SK-N-SH (cell line): ENCODE measurements at regions not wholly inside any gene's neighbourhood (a gene's known extent, or its start where the extent isn't known, plus 50 kb on each side); places are given as distances from the start of the nearest gene placed in this dataset.
"Not testable (repeated sequence)": the region's sequence is repeated elsewhere in the genome, so short reads cannot be mapped to it uniquely, and the experiment has no call there.

Experiments used
- CTCF ChIA-PET: fragments of 300-600, 350-600 bp; formaldehyde crosslinking; extraction: SDS; loops from one replicate; lab custom pipeline; 2021; lab: Yijun Ruan, JAX
- POLR2A ChIA-PET: fragments of 350-600 bp; sonication (Branson Sonifier 250); formaldehyde crosslinking; extraction: SDS; loops from one replicate; lab custom pipeline; 2020; ENCODE audit warnings: antibody characterized with exemption, inconsistent platforms; lab: Yijun Ruan, JAX
- DNase-seq: peaks from one replicate; pipeline ENCODE4 v3.0.0; 2012
- H2AFZ ChIP-seq: fragments of 200-600 bp; sonication (generic); 2 replicates; pipeline ENCODE4 v1.8.1; 2016; ENCODE audit warnings: antibody characterized with exemption, mild to moderate bottlenecking, low read depth
- H3F3A ChIP-seq: fragments of 200-600 bp; sonication (generic); replicated peaks from 2 replicates; pipeline ENCODE3; 2016; ENCODE audit warnings: antibody characterized with exemption, mild to moderate bottlenecking; ENCODE audit not compliant: insufficient read depth
- H3K27ac ChIP-seq, 2 experiments: fragments of 200-500 bp in 1 of 2; fragments of 200-600 bp in 1 of 2; sonication (Bioruptor generic) in 1 of 2; sonication (generic), shearing (Covaris generic) in 1 of 2; 2 replicates each; pipeline versions ENCODE4 v1.5.1 to v1.6.1; 2014 to 2016; ENCODE audit warnings: low read depth in 2 of 2, inconsistent platforms in 1 of 2, low read length in 1 of 2, mild to moderate bottlenecking in 1 of 2, mixed read lengths in 1 of 2
- H3K27me3 ChIP-seq: fragments of 200-600 bp; sonication (generic), shearing (Covaris generic); 2 replicates; pipeline ENCODE4 v1.6.1; 2016; ENCODE audit warnings: mixed run types; ENCODE audit not compliant: insufficient read depth
- H3K36me3 ChIP-seq, 2 experiments: fragments of 200-500 bp in 1 of 2; fragments of 200-600 bp in 1 of 2; sonication (Bioruptor generic) in 1 of 2; sonication (generic) in 1 of 2; replicated peaks in 1 of 2; 2 replicates each; pipeline versions ENCODE3 to v1.5.1; 2014 to 2016; ENCODE audit warnings: low read length in 1 of 2, mild to moderate bottlenecking in 1 of 2; ENCODE audit not compliant: insufficient read depth in 2 of 2, control insufficient read depth in 1 of 2
- H3K4me1 ChIP-seq, 2 experiments: fragments of 200-500 bp in 1 of 2; fragments of 200-600 bp in 1 of 2; sonication (Bioruptor generic) in 1 of 2; sonication (generic), shearing (Covaris generic) in 1 of 2; 2 replicates each; pipeline versions ENCODE4 v1.5.1 to v1.6.1; 2014 to 2016; ENCODE audit warnings: low read depth in 1 of 2, low read length in 1 of 2, mixed run types in 1 of 2; ENCODE audit not compliant: insufficient read depth in 2 of 2, control insufficient read depth in 1 of 2
- H3K4me2 ChIP-seq: fragments of 200-600 bp; sonication (generic), shearing (Covaris generic); 2 replicates; pipeline ENCODE4 v1.6.1; 2017; ENCODE audit warnings: mixed run types
- H3K4me3 ChIP-seq, 2 experiments: fragments of 200-500 bp in 1 of 2; fragments of 200-600 bp in 1 of 2; sonication (Bioruptor generic) in 1 of 2; sonication (generic), shearing (Covaris generic) in 1 of 2; 2 replicates each; pipeline versions ENCODE4 v1.5.1 to v1.8.1; 2014 to 2016; ENCODE audit warnings: low read depth in 2 of 2, inconsistent platforms in 1 of 2, low read length in 1 of 2, mild to moderate bottlenecking in 1 of 2, mixed read lengths in 1 of 2, moderate library complexity in 1 of 2
- H3K79me2 ChIP-seq: fragments of 200-600 bp; sonication (generic); 2 replicates; pipeline ENCODE4 v1.8.1; 2017; ENCODE audit warnings: mild to moderate bottlenecking; ENCODE audit not compliant: insufficient read depth
- H3K9ac ChIP-seq: fragments of 200-600 bp; sonication (generic); 2 replicates; pipeline ENCODE4 v1.6.1; 2017; ENCODE audit warnings: mixed run types
- H3K9me2 ChIP-seq: fragments of 200-600 bp; sonication (generic); 2 replicates; pipeline ENCODE4 v1.6.1; 2017; ENCODE audit warnings: mixed run types
- H3K9me3 ChIP-seq: fragments of 200-600 bp; sonication (generic); 2 replicates; pipeline ENCODE4 v1.6.1; 2017; ENCODE audit warnings: mixed run types, mild to moderate bottlenecking, moderate library complexity
- H4K20me1 ChIP-seq: fragments of 200-600 bp; sonication (generic); 2 replicates; pipeline ENCODE4 v1.6.1; 2017; ENCODE audit warnings: mild to moderate bottlenecking, mixed run types; ENCODE audit not compliant: insufficient read depth
- WGBS: methylation state at CpG from one replicate; pipeline ENCODE4 v1.1.6; 2017; ENCODE audit warnings: low lambda C conversion rate; 5-methylcytosine and 5-hydroxymethylcytosine counted together

DNA sequence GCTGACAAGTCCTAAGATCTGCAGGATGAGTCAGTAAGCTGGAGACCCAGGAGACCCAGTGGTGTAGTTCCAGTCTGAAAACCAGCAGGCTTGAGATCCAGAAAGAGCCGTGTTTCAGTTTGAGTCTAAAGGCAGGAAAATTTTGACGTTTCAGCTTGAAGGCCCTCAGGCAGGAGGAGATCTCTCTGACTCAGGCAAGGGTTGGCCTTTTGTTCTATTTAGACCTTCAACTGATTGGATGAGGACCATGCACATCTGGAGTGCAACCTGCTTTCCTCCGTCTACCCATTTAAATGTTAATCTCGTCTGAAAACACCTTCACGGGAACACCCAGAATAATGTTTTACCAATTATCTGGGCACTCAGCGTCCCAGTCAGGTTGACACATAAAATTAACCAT lies 69.5 kb downstream of the NPIPA7 start:
- H3K27ac ChIP-seq, H3K4me3 ChIP-seq, CTCF ChIA-PET, POLR2A ChIA-PET, H3K9me3 ChIP-seq, H3F3A ChIP-seq, H3K9ac ChIP-seq, H3K4me2 ChIP-seq, H3K79me2 ChIP-seq, H3K27me3 ChIP-seq, H3K4me1 ChIP-seq, H2AFZ ChIP-seq, H3K9me2 ChIP-seq, DNase-seq, H3K36me3 ChIP-seq, H4K20me1 ChIP-seq: not testable (repeated sequence)
- 40% methylated on average over 2 of the region's 6 CpGs for WGBS

DNA sequence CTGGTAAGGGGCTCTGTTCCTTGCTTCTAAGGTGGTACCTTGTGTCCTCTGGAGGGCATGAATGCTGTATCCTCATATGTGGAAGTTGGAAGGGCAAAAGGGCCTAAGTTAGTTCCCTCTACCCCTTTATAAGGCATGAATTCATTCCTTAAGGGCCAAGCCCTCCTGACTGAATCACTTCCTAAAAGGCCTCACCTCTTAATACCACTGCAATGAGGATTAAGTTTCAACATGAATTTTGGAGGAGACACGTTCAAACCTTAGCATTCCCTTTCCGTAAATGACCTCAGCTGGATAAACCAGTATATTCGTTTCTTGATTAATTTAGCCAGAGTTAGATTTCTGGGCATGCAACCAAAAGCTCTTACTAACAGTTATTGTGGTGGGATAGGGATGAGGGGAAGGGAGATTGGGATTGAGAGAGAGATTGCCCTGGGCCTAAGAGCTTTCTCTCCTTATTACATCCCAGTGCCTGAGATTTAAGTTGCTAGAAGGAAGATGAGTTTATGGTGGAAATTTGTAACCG lies 70.8 kb downstream of the NPIPA7 start:
- WGBS = 30% methylated on average over 4 of the region's 4 CpGs
- H3K36me3 ChIP-seq, H2AFZ ChIP-seq, H3K9me3 ChIP-seq, H3K4me3 ChIP-seq, H3K79me2 ChIP-seq, H3K4me1 ChIP-seq, H3F3A ChIP-seq, H3K9ac ChIP-seq, POLR2A ChIA-PET, H3K27ac ChIP-seq, DNase-seq, H4K20me1 ChIP-seq, CTCF ChIA-PET, H3K9me2 ChIP-seq, H3K27me3 ChIP-seq, H3K4me2 ChIP-seq: not testable (repeated sequence)

DNA sequence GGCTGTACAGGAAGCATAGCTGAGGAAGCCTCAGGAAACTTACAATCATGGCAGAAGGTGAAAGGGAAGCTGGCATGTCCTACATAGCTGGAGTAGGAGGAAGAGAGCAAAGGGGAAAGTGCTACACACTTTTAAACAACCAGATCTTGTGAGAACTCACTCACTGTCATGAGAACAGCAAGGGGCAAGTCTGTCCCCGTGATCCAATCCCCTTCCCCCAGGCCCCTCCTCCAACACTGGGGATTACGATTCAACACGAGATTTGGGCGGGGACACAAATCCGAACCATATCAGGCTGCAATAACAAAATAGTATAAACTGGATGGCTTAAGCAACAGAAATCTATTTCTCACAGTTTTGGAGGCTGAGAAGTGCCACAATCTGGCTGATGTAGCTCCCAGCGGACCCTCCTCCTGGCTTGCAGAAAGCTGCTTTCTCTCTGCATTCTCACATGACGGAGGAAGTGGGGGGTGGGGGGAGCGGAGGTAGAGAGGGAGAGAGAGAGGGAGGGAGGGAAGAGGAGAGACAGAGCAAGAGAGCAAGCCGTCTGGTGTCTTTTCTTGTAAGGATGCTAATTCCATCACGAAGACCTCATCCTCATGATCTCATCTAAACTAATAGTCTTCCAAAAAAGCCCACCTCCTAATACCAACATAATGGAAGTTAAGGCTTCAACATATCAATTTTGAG lies 72.9 kb downstream of the NPIPA7 start:
- H3K9me3 ChIP-seq, CTCF ChIA-PET, POLR2A ChIA-PET, H3K9ac ChIP-seq, H3K27ac ChIP-seq, H3K4me3 ChIP-seq, DNase-seq, H2AFZ ChIP-seq, H3K4me2 ChIP-seq, H3K27me3 ChIP-seq, H3K36me3 ChIP-seq, H3K9me2 ChIP-seq, H3K4me1 ChIP-seq, H3K79me2 ChIP-seq, H3F3A ChIP-seq, H4K20me1 ChIP-seq: not testable (repeated sequence)
- 55% methylated on average over 6 of the region's 10 CpGs for WGBS

DNA sequence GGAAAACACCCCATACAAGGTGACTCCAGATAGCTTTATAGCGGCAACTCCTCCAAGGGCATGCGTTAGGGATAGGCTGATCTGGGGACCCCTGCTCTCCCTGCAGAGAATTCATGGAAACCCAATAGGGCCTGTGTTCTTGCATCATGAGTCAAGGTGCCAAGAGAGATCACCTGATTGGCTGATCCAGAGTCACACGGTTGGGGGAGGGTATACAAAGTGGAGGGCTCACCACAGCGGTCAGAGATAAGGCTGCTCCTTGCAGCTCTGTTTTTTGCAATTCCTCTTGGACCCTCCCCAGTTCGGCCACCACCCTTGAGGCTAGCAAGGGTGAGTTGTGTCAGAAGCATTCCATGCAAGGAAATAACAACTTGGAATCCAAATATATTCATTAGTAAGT lies 79.6 kb downstream of the NPIPA7 start:
- H3K79me2 ChIP-seq, CTCF ChIA-PET, H3K27me3 ChIP-seq, H3K9ac ChIP-seq, H3F3A ChIP-seq, H3K36me3 ChIP-seq, H3K9me2 ChIP-seq, POLR2A ChIA-PET, H3K9me3 ChIP-seq, H3K27ac ChIP-seq, H2AFZ ChIP-seq, H3K4me2 ChIP-seq, DNase-seq, H3K4me3 ChIP-seq, H3K4me1 ChIP-seq, H4K20me1 ChIP-seq: not testable (repeated sequence)
- no CpG with 5 or more reads among the region's 5 CpGs for WGBS

DNA sequence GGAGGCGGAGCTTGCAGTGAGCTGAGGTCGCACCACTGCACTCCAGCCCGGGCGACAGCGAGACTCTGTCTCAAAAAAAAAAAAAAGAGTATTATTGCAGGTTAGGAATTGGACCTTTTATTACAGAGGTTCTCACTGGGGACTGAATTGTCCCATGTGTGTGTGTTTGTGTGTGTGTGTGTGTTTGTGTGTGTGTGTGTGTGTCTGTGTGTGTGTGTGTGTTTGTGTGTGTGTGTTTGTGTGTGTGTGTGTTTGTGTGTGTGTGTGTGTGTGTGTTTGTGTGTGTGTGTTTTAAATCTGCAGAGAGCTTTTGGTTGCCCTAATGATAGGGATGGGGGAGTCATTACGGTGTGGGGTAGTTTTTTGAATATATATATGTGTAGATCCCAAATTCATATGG lies 84.9 kb downstream of the NPIPA7 start:
- POLR2A ChIA-PET, H4K20me1 ChIP-seq, CTCF ChIA-PET: not testable (repeated sequence)

DNA sequence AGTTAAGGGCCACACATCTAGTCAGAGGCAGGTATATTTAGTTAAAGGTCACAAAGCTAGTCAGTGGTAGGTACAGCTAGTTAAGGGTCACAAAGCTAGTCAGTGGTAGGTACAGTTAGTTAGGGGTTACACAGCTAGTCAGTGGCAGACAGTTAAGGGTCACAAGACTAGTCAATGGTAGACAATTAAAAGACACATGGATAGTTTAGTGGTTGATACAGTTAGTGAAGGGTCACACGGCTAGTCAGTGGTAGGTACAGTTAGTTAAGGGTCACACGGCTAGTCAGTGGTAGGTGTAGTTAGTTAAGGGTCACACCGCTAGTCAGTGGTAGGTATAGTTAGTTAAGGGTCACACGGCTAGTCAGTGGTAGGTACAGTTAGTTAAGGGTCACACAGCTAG lies 110.0 kb downstream of the NPIPA7 start:
- H3F3A ChIP-seq, H2AFZ ChIP-seq, CTCF ChIA-PET, H3K9ac ChIP-seq, H3K27ac ChIP-seq, H3K4me3 ChIP-seq, H3K4me1 ChIP-seq, POLR2A ChIA-PET, H3K79me2 ChIP-seq, H3K9me2 ChIP-seq, DNase-seq, H3K27me3 ChIP-seq, H3K4me2 ChIP-seq, H4K20me1 ChIP-seq, H3K36me3 ChIP-seq, H3K9me3 ChIP-seq: not testable (repeated sequence)
- WGBS = 43% methylated on average over 4 of the region's 4 CpGs

More for the DNA sequence above, 84.9 kb downstream of the NPIPA7 start:
- H3K9me2 ChIP-seq, H2AFZ ChIP-seq, H3K36me3 ChIP-seq, H3K4me3 ChIP-seq, H3K9me3 ChIP-seq, H3K27me3 ChIP-seq, H3K4me1 ChIP-seq, H3K4me2 ChIP-seq, H3K79me2 ChIP-seq, H3F3A ChIP-seq, DNase-seq, H3K27ac ChIP-seq, H3K9ac ChIP-seq: not testable (repeated sequence)
- 96% methylated on average over 4 of the region's 6 CpGs for WGBS
